WTC11 (cell line): ENCODE measurements at regions not wholly inside any gene's neighbourhood (a gene's known extent, or its start where the extent isn't known, plus 50 kb on each side); places are given as distances from the start of the nearest gene placed in this dataset.

Source experiments
- ATAC-seq: fragments of 200-7000 bp; cut with Tn5 transposase; 2 replicates; pipeline ENCODE4 v1.10.0; 2021; ENCODE audit warnings: mild to moderate bottlenecking, moderate library complexity
- CTCF ChIA-PET: fragments of 300-600 bp; sonication (Branson Sonifier 250); formaldehyde crosslinking; loops from one replicate; lab custom pipeline; 2021; ENCODE audit warnings: antibody characterized with exemption; lab: Charles Lee
- POLR2A ChIA-PET: fragments of 350-600 bp; sonication (Branson Sonifier 250); formaldehyde crosslinking; loops from one replicate; lab custom pipeline; 2021; ENCODE audit warnings: antibody characterized with exemption; lab: Charles Lee
- DNase-seq: peaks from one replicate; pipeline ENCODE4 v3.0.0; 2021; ENCODE audit warnings: low spot score
- H3K27ac Mint-ChIP-seq: 2 replicates; pipeline ENCODE4 v1.8.0; 2021; ENCODE audit warnings: mixed read lengths
- H3K27me3 Mint-ChIP-seq: 2 replicates; pipeline ENCODE4 v1.8.0; 2021; ENCODE audit warnings: low read depth, mild to moderate bottlenecking, moderate library complexity, mixed read lengths
- H3K36me3 Mint-ChIP-seq: 2 replicates; pipeline ENCODE4 v1.8.0; 2021; ENCODE audit warnings: mixed read lengths
- H3K4me1 Mint-ChIP-seq: 2 replicates; pipeline ENCODE4 v1.8.0; 2022; ENCODE audit warnings: mixed read lengths
- H3K4me3 Mint-ChIP-seq: 2 replicates; pipeline ENCODE4 v1.8.0; 2021; ENCODE audit warnings: mild to moderate bottlenecking, moderate library complexity, mixed read lengths
- H3K9me3 Mint-ChIP-seq: 2 replicates; pipeline ENCODE4 v1.8.0; 2021; ENCODE audit warnings: mixed read lengths
- ATF3 ChIP-seq: sonication (generic); formaldehyde crosslinking; conservative IDR thresholded peaks from 2 replicates; pipeline ENCODE4 v1.8.1; 2022; ENCODE audit warnings: mild to moderate bottlenecking, missing genetic modification reagents
- CBFB ChIP-seq: sonication (generic); formaldehyde crosslinking; IDR thresholded peaks from 2 replicates; pipeline ENCODE4 v1.8.1; 2022; ENCODE audit warnings: mild to moderate bottlenecking, low read depth, missing genetic modification reagents
- CTCF ChIP-seq: fragments of 200-600 bp; IDR thresholded peaks from 2 replicates; pipeline ENCODE4 v1.8.0; 2022; ENCODE audit warnings: antibody characterized with exemption
- E2F5 ChIP-seq: sonication (generic); formaldehyde crosslinking; IDR thresholded peaks from 2 replicates; pipeline ENCODE4 v1.8.1; 2022; ENCODE audit warnings: mild to moderate bottlenecking, moderate library complexity, missing genetic modification reagents
- ELF4 ChIP-seq: sonication (generic); formaldehyde crosslinking; IDR thresholded peaks from 2 replicates; pipeline ENCODE4 v1.8.1; 2022; ENCODE audit warnings: low read depth, mild to moderate bottlenecking, moderate library complexity, missing genetic modification reagents
- ESRRA ChIP-seq: sonication (generic); formaldehyde crosslinking; IDR thresholded peaks from 2 replicates; pipeline ENCODE4 v1.8.1; 2022; ENCODE audit warnings: mild to moderate bottlenecking, missing genetic modification reagents, borderline replicate concordance
- GABPB1 ChIP-seq: sonication (generic); formaldehyde crosslinking; IDR thresholded peaks from 2 replicates; pipeline ENCODE4 v1.8.1; 2023; ENCODE audit warnings: mild to moderate bottlenecking, missing genetic modification reagents
- GTF2I ChIP-seq: fragments of 250-450 bp; sonication (Bioruptor Pico); conservative IDR thresholded peaks from 2 replicates; pipeline ENCODE4 v1.4.0; 2021; ENCODE audit warnings: mild to moderate bottlenecking
- HMGA2 ChIP-seq: fragments of 250-450 bp; sonication (Bioruptor Pico); IDR thresholded peaks from 2 replicates; pipeline ENCODE4 v1.4.0; 2021; ENCODE audit warnings: mild to moderate bottlenecking, moderate library complexity
- JAZF1 ChIP-seq: fragments of 250-450 bp; sonication (Bioruptor Pico); IDR thresholded peaks from 2 replicates; pipeline ENCODE4 v1.9.0; 2021; ENCODE audit warnings: moderate library complexity, mild to moderate bottlenecking, inconsistent platforms
- NFE2L1 ChIP-seq: sonication (generic); formaldehyde crosslinking; IDR thresholded peaks from 2 replicates; pipeline ENCODE4 v1.8.1; 2023; ENCODE audit warnings: missing genetic modification reagents
- NR1H2 ChIP-seq: sonication (generic); formaldehyde crosslinking; IDR thresholded peaks from 2 replicates; pipeline ENCODE4 v1.9.0; 2021; ENCODE audit warnings: mild to moderate bottlenecking, moderate library complexity, missing genetic modification reagents
- RORB ChIP-seq: fragments of 250-450 bp; sonication (Bioruptor Pico); IDR thresholded peaks from 2 replicates; pipeline ENCODE4 v1.9.0; 2021; ENCODE audit warnings: mild to moderate bottlenecking
- SOX15 ChIP-seq: fragments of 250-450 bp; sonication (Bioruptor Pico); IDR thresholded peaks from 2 replicates; pipeline ENCODE4 v1.9.0; 2021; ENCODE audit warnings: mild to moderate bottlenecking
- TEAD4 ChIP-seq: sonication (generic); formaldehyde crosslinking; IDR thresholded peaks from 2 replicates; pipeline ENCODE4 v1.8.0; 2022; ENCODE audit warnings: mild to moderate bottlenecking, missing genetic modification reagents
- ZNF423 ChIP-seq: fragments of 250-450 bp; sonication (Bioruptor Pico); IDR thresholded peaks from 2 replicates; pipeline ENCODE4 v2.1.2; 2022; ENCODE audit warnings: mild to moderate bottlenecking, moderate library complexity
- ZNF671 ChIP-seq: fragments of 250-450 bp; sonication (Bioruptor Pico); IDR thresholded peaks from 2 replicates; pipeline ENCODE4 v1.8.0; 2021; ENCODE audit warnings: mild to moderate bottlenecking
- TF ChIP-seq, protein P1 (sequence below): sonication (generic); formaldehyde crosslinking; conservative IDR thresholded peaks from 2 replicates; pipeline ENCODE4 v1.8.1; 2023; ENCODE audit warnings: mild to moderate bottlenecking, low read depth, missing genetic modification reagents, moderate library complexity
- TF ChIP-seq, protein P2 (sequence below): sonication (generic); formaldehyde crosslinking; IDR thresholded peaks from 2 replicates; pipeline ENCODE4 v1.8.0; 2022; ENCODE audit warnings: mild to moderate bottlenecking, missing genetic modification reagents
- TF ChIP-seq, protein P3 (sequence below): sonication (generic); formaldehyde crosslinking; IDR thresholded peaks from 2 replicates; pipeline ENCODE4 v1.8.1; 2023; ENCODE audit warnings: mild to moderate bottlenecking, moderate library complexity, missing genetic modification reagents
- TF ChIP-seq, protein P4 (sequence below): sonication (generic); formaldehyde crosslinking; IDR thresholded peaks from 2 replicates; pipeline ENCODE4 v1.8.1; 2022; ENCODE audit warnings: low read depth, mild to moderate bottlenecking, moderate library complexity, missing genetic modification reagents, borderline replicate concordance
- TF ChIP-seq, protein P5 (sequence below): sonication (generic); formaldehyde crosslinking; IDR thresholded peaks from 2 replicates; pipeline ENCODE4 v1.8.1; 2023; ENCODE audit warnings: mild to moderate bottlenecking, missing genetic modification reagents, moderate library complexity

- H3K9me3 Mint-ChIP-seq = peaks cover 4% of the 10 kb centered on the region; the same call in 1 of the 2 replicates
- ATAC-seq = no peak
- no peak overlapping the region for H3K4me3 Mint-ChIP-seq
- no peaks in the 10 kb centered on the region for H3K36me3 Mint-ChIP-seq
- CTCF ChIA-PET = interaction anchor here (0.7 to 5.6 kb wide), 4 partner anchors 44 to 574 kb away, joined by 3 to 17 read pairs (median 4); no protein-coding TSS in a partner anchor
- H3K4me1 Mint-ChIP-seq = peaks cover 8% of the 10 kb centered on the region
- POLR2A ChIA-PET = no interaction called here
- TF ChIP-seq ZNF671 (no peak), ESRRA (CRISPR knock-in tag) (no peak), GTF2I (no peak), ZNF423 (CRISPR knock-in tag) (no peak), NR1H2 (CRISPR knock-in tag) (no peak)
- TF ChIP-seq, protein P1, sequence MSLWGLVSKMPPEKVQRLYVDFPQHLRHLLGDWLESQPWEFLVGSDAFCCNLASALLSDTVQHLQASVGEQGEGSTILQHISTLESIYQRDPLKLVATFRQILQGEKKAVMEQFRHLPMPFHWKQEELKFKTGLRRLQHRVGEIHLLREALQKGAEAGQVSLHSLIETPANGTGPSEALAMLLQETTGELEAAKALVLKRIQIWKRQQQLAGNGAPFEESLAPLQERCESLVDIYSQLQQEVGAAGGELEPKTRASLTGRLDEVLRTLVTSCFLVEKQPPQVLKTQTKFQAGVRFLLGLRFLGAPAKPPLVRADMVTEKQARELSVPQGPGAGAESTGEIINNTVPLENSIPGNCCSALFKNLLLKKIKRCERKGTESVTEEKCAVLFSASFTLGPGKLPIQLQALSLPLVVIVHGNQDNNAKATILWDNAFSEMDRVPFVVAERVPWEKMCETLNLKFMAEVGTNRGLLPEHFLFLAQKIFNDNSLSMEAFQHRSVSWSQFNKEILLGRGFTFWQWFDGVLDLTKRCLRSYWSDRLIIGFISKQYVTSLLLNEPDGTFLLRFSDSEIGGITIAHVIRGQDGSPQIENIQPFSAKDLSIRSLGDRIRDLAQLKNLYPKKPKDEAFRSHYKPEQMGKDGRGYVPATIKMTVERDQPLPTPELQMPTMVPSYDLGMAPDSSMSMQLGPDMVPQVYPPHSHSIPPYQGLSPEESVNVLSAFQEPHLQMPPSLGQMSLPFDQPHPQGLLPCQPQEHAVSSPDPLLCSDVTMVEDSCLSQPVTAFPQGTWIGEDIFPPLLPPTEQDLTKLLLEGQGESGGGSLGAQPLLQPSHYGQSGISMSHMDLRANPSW (CRISPR knock-in tag) = no peak
- no peak for DNase-seq
- H3K27me3 Mint-ChIP-seq = no peaks in the 10 kb centered on the region
- H3K27ac Mint-ChIP-seq = no peak overlapping the region
Measured at GRCh38 chr3:194941360-194941955, 255.8 kb downstream of the FAM43A start.

- TF ChIP-seq TEAD4 (CRISPR knock-in tag) (no peak), NFE2L1 (CRISPR knock-in tag) (no peak), RORB (no peak), HMGA2 (no peak), ESRRA (CRISPR knock-in tag) (no peak), ATF3 (no peak)
- TF ChIP-seq, protein P2, sequence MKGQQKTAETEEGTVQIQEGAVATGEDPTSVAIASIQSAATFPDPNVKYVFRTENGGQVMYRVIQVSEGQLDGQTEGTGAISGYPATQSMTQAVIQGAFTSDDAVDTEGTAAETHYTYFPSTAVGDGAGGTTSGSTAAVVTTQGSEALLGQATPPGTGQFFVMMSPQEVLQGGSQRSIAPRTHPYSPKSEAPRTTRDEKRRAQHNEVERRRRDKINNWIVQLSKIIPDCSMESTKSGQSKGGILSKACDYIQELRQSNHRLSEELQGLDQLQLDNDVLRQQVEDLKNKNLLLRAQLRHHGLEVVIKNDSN (CRISPR knock-in tag) = no peak
- TF ChIP-seq, protein P3, sequence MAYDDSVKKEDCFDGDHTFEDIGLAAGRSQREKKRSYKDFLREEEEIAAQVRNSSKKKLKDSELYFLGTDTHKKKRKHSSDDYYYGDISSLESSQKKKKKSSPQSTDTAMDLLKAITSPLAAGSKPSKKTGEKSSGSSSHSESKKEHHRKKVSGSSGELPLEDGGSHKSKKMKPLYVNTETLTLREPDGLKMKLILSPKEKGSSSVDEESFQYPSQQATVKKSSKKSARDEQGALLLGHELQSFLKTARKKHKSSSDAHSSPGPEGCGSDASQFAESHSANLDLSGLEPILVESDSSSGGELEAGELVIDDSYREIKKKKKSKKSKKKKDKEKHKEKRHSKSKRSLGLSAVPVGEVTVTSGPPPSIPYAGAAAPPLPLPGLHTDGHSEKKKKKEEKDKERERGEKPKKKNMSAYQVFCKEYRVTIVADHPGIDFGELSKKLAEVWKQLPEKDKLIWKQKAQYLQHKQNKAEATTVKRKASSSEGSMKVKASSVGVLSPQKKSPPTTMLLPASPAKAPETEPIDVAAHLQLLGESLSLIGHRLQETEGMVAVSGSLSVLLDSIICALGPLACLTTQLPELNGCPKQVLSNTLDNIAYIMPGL (CRISPR knock-in tag) = no peak
- TF ChIP-seq, protein P4, sequence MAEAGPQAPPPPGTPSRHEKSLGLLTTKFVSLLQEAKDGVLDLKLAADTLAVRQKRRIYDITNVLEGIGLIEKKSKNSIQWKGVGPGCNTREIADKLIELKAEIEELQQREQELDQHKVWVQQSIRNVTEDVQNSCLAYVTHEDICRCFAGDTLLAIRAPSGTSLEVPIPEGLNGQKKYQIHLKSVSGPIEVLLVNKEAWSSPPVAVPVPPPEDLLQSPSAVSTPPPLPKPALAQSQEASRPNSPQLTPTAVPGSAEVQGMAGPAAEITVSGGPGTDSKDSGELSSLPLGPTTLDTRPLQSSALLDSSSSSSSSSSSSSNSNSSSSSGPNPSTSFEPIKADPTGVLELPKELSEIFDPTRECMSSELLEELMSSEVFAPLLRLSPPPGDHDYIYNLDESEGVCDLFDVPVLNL (CRISPR knock-in tag) = no peak
- no peaks in the 10 kb centered on the region for H3K36me3 Mint-ChIP-seq
- DNase-seq (no peak), ATAC-seq (no peak)
- ChIA-PET POLR2A (no interaction called here), CTCF (interaction anchor here (1.3 to 5.6 kb wide), 3 partner anchors 43 to 260 kb away, joined by 3 to 17 read pairs (median 6); no protein-coding TSS in a partner anchor)
- no peak overlapping the region for H3K27ac Mint-ChIP-seq
- H3K4me1 Mint-ChIP-seq = peaks cover 9% of the 10 kb centered on the region
- no peak overlapping the region for H3K4me3 Mint-ChIP-seq
- no peaks in the 10 kb centered on the region for H3K27me3 Mint-ChIP-seq
- H3K9me3 Mint-ChIP-seq = peaks cover 4% of the 10 kb centered on the region; the same call in 1 of the 2 replicates
Measured at GRCh38 chr3:194941956-194942511, 256.4 kb downstream of the FAM43A start.

- H3K36me3 Mint-ChIP-seq = peaks cover 2% of the 10 kb centered on the region; the same call in 1 of the 2 replicates
- DNase-seq (no peak), ATAC-seq (no peak)
- CTCF ChIA-PET = interaction anchor here (0.9 to 5.6 kb wide), 4 partner anchors 40 to 262 kb away, joined by 3 to 17 read pairs (median 4); no protein-coding TSS in a partner anchor
- H3K27ac Mint-ChIP-seq = no peak overlapping the region
- peaks cover 9% of the 10 kb centered on the region for H3K4me1 Mint-ChIP-seq
- POLR2A ChIA-PET = no interaction called here
- H3K9me3 Mint-ChIP-seq = peaks cover 14% of the 10 kb centered on the region
- H3K27me3 Mint-ChIP-seq = no peaks in the 10 kb centered on the region
- H3K4me3 Mint-ChIP-seq = no peak overlapping the region
- TF ChIP-seq SOX15 (CRISPR knock-in tag) (no peak), ELF4 (CRISPR knock-in tag) (no peak), CTCF (no peak), E2F5 (CRISPR knock-in tag) (no peak), NR1H2 (CRISPR knock-in tag) (no peak), JAZF1 (CRISPR knock-in tag) (no peak), GABPB1 (CRISPR knock-in tag) (no peak), CBFB (CRISPR knock-in tag) (no peak)
- TF ChIP-seq, protein P5, sequence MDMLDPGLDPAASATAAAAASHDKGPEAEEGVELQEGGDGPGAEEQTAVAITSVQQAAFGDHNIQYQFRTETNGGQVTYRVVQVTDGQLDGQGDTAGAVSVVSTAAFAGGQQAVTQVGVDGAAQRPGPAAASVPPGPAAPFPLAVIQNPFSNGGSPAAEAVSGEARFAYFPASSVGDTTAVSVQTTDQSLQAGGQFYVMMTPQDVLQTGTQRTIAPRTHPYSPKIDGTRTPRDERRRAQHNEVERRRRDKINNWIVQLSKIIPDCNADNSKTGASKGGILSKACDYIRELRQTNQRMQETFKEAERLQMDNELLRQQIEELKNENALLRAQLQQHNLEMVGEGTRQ (CRISPR knock-in tag) = no peak
Measured at GRCh38 chr3:194944526-194944925, 258.8 kb downstream of the FAM43A start.
